B cell (primary cell): ENCODE measurements at regions not wholly inside any gene's neighbourhood (a gene's known extent, or its start where the extent isn't known, plus 50 kb on each side); places are given as distances from the start of the nearest gene placed in this dataset.

Experiments used
- EZH2 ChIP-seq: IDR thresholded peaks from 2 replicates; pipeline ENCODE4 v1.6.1; 2012; ENCODE audit warnings: borderline replicate concordance, low read depth, mild to moderate bottlenecking, moderate library complexity, low read length; ENCODE audit not compliant: insufficient read depth, poor library complexity, severe bottlenecking
- TF ChIP-seq, protein P1 (sequence below): fragments of 200-600 bp; IDR thresholded peaks from one replicate; pipeline ENCODE4 v1.8.0; 2022; ENCODE audit warnings: antibody characterized with exemption, mild to moderate bottlenecking

DNA sequence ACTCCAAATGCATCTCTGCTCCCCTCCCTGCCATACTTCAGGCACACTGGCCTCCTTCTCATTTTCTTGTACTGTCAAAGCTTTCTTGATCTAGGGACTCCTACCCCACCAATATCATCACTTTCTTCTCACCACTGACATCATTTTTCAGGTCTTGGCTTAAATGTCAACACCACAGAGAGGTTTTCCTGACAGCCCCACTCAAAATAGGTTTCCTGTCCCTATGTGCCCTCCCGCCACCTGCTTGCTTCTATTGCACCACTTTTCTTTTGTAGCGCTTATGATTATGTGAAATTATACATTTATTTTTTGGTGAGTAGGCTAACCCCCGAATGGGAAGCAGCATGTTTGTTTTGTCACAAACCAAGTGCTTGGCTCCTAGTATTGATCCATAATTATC is 164.6 kb downstream of the NDFIP2 start:
- TF ChIP-seq, protein P1, sequence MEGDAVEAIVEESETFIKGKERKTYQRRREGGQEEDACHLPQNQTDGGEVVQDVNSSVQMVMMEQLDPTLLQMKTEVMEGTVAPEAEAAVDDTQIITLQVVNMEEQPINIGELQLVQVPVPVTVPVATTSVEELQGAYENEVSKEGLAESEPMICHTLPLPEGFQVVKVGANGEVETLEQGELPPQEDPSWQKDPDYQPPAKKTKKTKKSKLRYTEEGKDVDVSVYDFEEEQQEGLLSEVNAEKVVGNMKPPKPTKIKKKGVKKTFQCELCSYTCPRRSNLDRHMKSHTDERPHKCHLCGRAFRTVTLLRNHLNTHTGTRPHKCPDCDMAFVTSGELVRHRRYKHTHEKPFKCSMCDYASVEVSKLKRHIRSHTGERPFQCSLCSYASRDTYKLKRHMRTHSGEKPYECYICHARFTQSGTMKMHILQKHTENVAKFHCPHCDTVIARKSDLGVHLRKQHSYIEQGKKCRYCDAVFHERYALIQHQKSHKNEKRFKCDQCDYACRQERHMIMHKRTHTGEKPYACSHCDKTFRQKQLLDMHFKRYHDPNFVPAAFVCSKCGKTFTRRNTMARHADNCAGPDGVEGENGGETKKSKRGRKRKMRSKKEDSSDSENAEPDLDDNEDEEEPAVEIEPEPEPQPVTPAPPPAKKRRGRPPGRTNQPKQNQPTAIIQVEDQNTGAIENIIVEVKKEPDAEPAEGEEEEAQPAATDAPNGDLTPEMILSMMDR, result no peak
- no peak for TF ChIP-seq EZH2
